22Rv1 (cell line): ENCODE measurements at regions not wholly inside any gene's neighbourhood (a gene's known extent, or its start where the extent isn't known, plus 50 kb on each side); places are given as distances from the start of the nearest gene placed in this dataset.

Experiments used
- CTCF ChIP-seq: fragments of 450-650 bp; IDR thresholded peaks from 2 replicates; pipeline ENCODE4 v1.5.1; 2017; ENCODE audit warnings: mild to moderate bottlenecking
- ZFX ChIP-seq: fragments of 450-650 bp; IDR thresholded peaks from 2 replicates; pipeline ENCODE4 v1.6.1; 2017; ENCODE audit warnings: antibody characterized with exemption, borderline replicate concordance

- TF ChIP-seq CTCF (no peak), ZFX (no peak)
These were observed 371.9 kb downstream of the STK39 start for GRCh38 chr2:167875529-167875928.
